Right lobe of liver (tissue), 6 donors: ENCODE measurements at regions not wholly inside any gene's neighbourhood (a gene's known extent, or its start where the extent isn't known, plus 50 kb on each side); places are given as distances from the start of the nearest gene placed in this dataset.

Experiments used
- ATAC-seq, 4 donors: fragments of 200-7000 bp; cut with Tn5 transposase; one replicate each; pipeline ENCODE4 v1.9.1; 2020; ENCODE audit warnings: mild to moderate bottlenecking in 4 of 4, moderate library complexity in 4 of 4
- DNase-seq, 3 donors: peaks; one replicate each; pipeline ENCODE4 v3.0.0-alpha.2; 2020
- H3K27ac ChIP-seq, 3 donors: fragments of 200-600 bp; one replicate each; pipeline ENCODE4 v1.8.0; 2022
- H3K27me3 ChIP-seq, 2 donors: fragments of 200-600 bp; one replicate each; pipeline ENCODE4 v1.8.0; 2022
- H3K36me3 ChIP-seq, 4 donors: fragments of 200-600 bp; sonication (generic) in 1 of 4; one replicate each; pipeline versions ENCODE4 v1.5.1 to v1.8.0; 2017 to 2022; ENCODE audit warnings: control low read depth in 1 of 4
- H3K4me1 ChIP-seq, 4 donors: fragments of 200-600 bp; sonication (generic) in 1 of 4; one replicate each; pipeline versions ENCODE4 v1.5.1 to v1.8.0; 2017 to 2022; ENCODE audit warnings: control low read depth in 1 of 4
- H3K4me3 ChIP-seq, 3 donors: fragments of 200-600 bp; one replicate each; pipeline ENCODE4 v1.8.0; 2022
- H3K9me3 ChIP-seq, 4 donors: fragments of 200-600 bp; sonication (generic) in 1 of 4; one replicate each; pipeline versions ENCODE4 v1.5.1 to v1.8.0; 2017 to 2022; ENCODE audit warnings: control low read depth in 1 of 4
- CTCF ChIP-seq, 4 donors: fragments of 200-600 bp in 3 of 4; fragments of 450-650 bp in 1 of 4; IDR thresholded peaks; one replicate each; pipeline versions ENCODE4 v1.5.1 to v1.8.0; 2016 to 2022; ENCODE audit warnings: antibody characterized with exemption in 4 of 4, mild to moderate bottlenecking in 2 of 4
- POLR2A ChIP-seq: fragments of 450-650 bp; IDR thresholded peaks from one replicate; pipeline ENCODE4 v1.6.1; 2017; ENCODE audit warnings: antibody characterized with exemption, mild to moderate bottlenecking
- WGBS: methylation state at CpG from one replicate; pipeline ENCODE4 v1.1.6; 2018; ENCODE audit warnings: low coverage, low lambda C conversion rate; ENCODE audit not compliant: insufficient coverage; ENCODE audit errors: missing lambda C conversion rate; 5-methylcytosine and 5-hydroxymethylcytosine counted together
- intact Hi-C, 2 donors: fragments of 100-400 bp; cut with DNase I; formaldehyde crosslinking; loops; one replicate each; pipeline versions ENCODE4 v1.11.2 to v1.14.1; 2022
- donor health status: DM: no; HTN: yes; CAD: no.
- donor health status: DM: no; HTN: no; CAD: no.
- donor health status: DM: no; HTN: no; CAD: no.
- donor health status: DM: no; HTN: yes; CAD: no.
- donor health status: DM: no; HTN: yes; CAD: no.

- no peak for TF ChIP-seq POLR2A
- no peak for TF ChIP-seq CTCF (IDR thresholded peaks at IDR 0.05)
- no peaks in the 10 kb centered on the region for H3K36me3 ChIP-seq
- H3K27ac ChIP-seq: no peak overlapping the region
- H3K27me3 ChIP-seq: no peaks in the 10 kb centered on the region
- H3K9me3 ChIP-seq: no peaks in the 10 kb centered on the region
- WGBS: 32% methylated on average over 2 of the region's 2 CpGs
- H3K4me1 ChIP-seq: no peaks in the 10 kb centered on the region
- DNase-seq (no peak), ATAC-seq (peak; percentile 42 to 93 (median 58))
- no peak overlapping the region for H3K4me3 ChIP-seq
- intact Hi-C loops: no loop called here
Measured at GRCh38 chr4:165654556-165654955, 218.5 kb upstream of the TLL1 start.

GRCh38 chr4:165656399-165656798, 216.6 kb upstream of the TLL1 start:
- intact Hi-C loops: no loop called here
- 42% methylated on average over 1 of the region's 1 CpG for WGBS

GRCh38 chr4:165656829-165657490, 216.1 kb upstream of the TLL1 start:
- intact Hi-C loops: no loop called here
- Histone ChIP-seq H3K27ac (no peak overlapping the region), H3K27me3 (no peaks in the 10 kb centered on the region), H3K4me1 (no peaks in the 10 kb centered on the region), H3K4me3 (no peak overlapping the region), H3K36me3 (no peaks in the 10 kb centered on the region), H3K9me3 (no peaks in the 10 kb centered on the region)
- DNase-seq: no peak
- 56% methylated on average over 4 of the region's 4 CpGs for WGBS
- TF ChIP-seq POLR2A (no peak), CTCF (IDR thresholded peaks at IDR 0.05) (no peak)
- peak in 1 of 4 donors; percentile 36 for ATAC-seq

More at GRCh38 chr4:165656399-165656798, 216.6 kb upstream of the TLL1 start:
- Histone ChIP-seq H3K27ac (no peak overlapping the region), H3K4me1 (no peaks in the 10 kb centered on the region), H3K4me3 (no peak overlapping the region), H3K36me3 (no peaks in the 10 kb centered on the region), H3K27me3 (no peaks in the 10 kb centered on the region), H3K9me3 (no peaks in the 10 kb centered on the region)
- DNase-seq (no peak), ATAC-seq (no peak)
- no peak for TF ChIP-seq POLR2A
- TF ChIP-seq CTCF (IDR thresholded peaks at IDR 0.05): no peak

GRCh38 chr4:165662341-165662740, 210.7 kb upstream of the TLL1 start:
- TF ChIP-seq POLR2A: no peak
- TF ChIP-seq CTCF (IDR thresholded peaks at IDR 0.05): no peak
- Histone ChIP-seq H3K27ac (no peak overlapping the region), H3K4me1 (no peaks in the 10 kb centered on the region), H3K4me3 (no peak overlapping the region), H3K9me3 (no peaks in the 10 kb centered on the region), H3K36me3 (no peaks in the 10 kb centered on the region), H3K27me3 (no peaks in the 10 kb centered on the region)
- intact Hi-C loops: no loop called here
- 27% methylated on average over 2 of the region's 2 CpGs for WGBS
- ATAC-seq: peak in 3 of 4 donors; percentile 28 to 83 (median 36)
- no peak for DNase-seq

GRCh38 chr4:165663411-165663810, 209.6 kb upstream of the TLL1 start:
- no peak for ATAC-seq
- TF ChIP-seq POLR2A (no peak), CTCF (IDR thresholded peaks at IDR 0.05) (no peak)
- intact Hi-C loops: no loop called here
- no peaks in the 10 kb centered on the region for H3K4me1 ChIP-seq
- no peaks in the 10 kb centered on the region for H3K27me3 ChIP-seq
- no peak for DNase-seq
- H3K4me3 ChIP-seq: no peak overlapping the region
- no peak overlapping the region for H3K27ac ChIP-seq
- no peaks in the 10 kb centered on the region for H3K36me3 ChIP-seq
- H3K9me3 ChIP-seq: no peaks in the 10 kb centered on the region
